Gastroesophageal sphincter (tissue), 3 donors: ENCODE measurements at regions not wholly inside any gene's neighbourhood (a gene's known extent, or its start where the extent isn't known, plus 50 kb on each side); places are given as distances from the start of the nearest gene placed in this dataset.

Source experiments
- POLR2A ChIP-seq, 2 donors: fragments of 450-650 bp; IDR thresholded peaks; one replicate each; pipeline ENCODE4 v1.6.1; 2017; ENCODE audit warnings: antibody characterized with exemption in 2 of 2, mild to moderate bottlenecking in 2 of 2, moderate library complexity in 1 of 2
- TF ChIP-seq, protein P1 (sequence below), 4 experiments: fragments of 200-600 bp in 2 of 4; fragments of 450-650 bp in 2 of 4; sonication (generic) in 1 of 4; IDR thresholded peaks; one replicate each; pipeline ENCODE4 v1.5.1; 2017 to 2019; ENCODE audit warnings: antibody characterized with exemption in 4 of 4, mild to moderate bottlenecking in 2 of 4, moderate library complexity in 2 of 4

DNA sequence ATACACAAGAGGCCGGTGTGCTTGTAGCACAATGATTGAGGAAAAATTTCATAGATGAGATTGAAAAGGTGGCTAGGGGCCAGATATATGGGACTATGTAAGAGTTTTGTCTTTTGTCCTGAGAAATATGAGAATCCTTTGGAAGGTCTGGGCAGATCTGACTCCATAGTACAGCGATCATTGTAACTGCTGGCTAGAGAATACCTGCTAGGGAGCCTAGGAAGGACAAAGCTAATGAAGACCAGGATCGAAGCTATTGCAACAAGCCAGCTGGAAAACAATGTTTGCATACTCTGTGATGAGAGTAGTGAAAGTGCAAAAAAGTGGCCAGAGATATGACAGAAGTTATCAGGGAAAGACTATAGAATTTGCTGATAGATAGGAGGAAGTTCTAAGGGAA, 537.6 kb downstream of the C12orf50 start:
- TF ChIP-seq, protein P1, sequence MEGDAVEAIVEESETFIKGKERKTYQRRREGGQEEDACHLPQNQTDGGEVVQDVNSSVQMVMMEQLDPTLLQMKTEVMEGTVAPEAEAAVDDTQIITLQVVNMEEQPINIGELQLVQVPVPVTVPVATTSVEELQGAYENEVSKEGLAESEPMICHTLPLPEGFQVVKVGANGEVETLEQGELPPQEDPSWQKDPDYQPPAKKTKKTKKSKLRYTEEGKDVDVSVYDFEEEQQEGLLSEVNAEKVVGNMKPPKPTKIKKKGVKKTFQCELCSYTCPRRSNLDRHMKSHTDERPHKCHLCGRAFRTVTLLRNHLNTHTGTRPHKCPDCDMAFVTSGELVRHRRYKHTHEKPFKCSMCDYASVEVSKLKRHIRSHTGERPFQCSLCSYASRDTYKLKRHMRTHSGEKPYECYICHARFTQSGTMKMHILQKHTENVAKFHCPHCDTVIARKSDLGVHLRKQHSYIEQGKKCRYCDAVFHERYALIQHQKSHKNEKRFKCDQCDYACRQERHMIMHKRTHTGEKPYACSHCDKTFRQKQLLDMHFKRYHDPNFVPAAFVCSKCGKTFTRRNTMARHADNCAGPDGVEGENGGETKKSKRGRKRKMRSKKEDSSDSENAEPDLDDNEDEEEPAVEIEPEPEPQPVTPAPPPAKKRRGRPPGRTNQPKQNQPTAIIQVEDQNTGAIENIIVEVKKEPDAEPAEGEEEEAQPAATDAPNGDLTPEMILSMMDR (IDR thresholded peaks at IDR 0.05): no peak
- TF ChIP-seq POLR2A (IDR thresholded peaks at IDR 0.05): no peak
